GM12864 (cell line): ENCODE measurements at regions not wholly inside any gene's neighbourhood (a gene's known extent, or its start where the extent isn't known, plus 50 kb on each side); places are given as distances from the start of the nearest gene placed in this dataset.
"Not testable (repeated sequence)": the region's sequence is repeated elsewhere in the genome, so short reads cannot be mapped to it uniquely, and the experiment has no call there.

Experiments used
- DNase-seq: peaks from one replicate; pipeline ENCODE4 v3.0.0-alpha.2; 2011; ENCODE audit warnings: low read depth
- H3K4me3 ChIP-seq: 2 replicates; pipeline ENCODE4 v1.5.1; 2011; ENCODE audit warnings: mild to moderate bottlenecking, low read depth, low read length, control low read depth
- TF ChIP-seq, protein P1 (sequence below): IDR thresholded peaks from 2 replicates; pipeline ENCODE4 v1.5.1; 2011; ENCODE audit warnings: low read depth, mild to moderate bottlenecking, moderate library complexity, low read length, control low read depth, inconsistent platforms; ENCODE audit errors: missing control alignments

GRCh38 chr12:126027825-126028224, 962.6 kb downstream of the AACS start:
- TF ChIP-seq, protein P1, sequence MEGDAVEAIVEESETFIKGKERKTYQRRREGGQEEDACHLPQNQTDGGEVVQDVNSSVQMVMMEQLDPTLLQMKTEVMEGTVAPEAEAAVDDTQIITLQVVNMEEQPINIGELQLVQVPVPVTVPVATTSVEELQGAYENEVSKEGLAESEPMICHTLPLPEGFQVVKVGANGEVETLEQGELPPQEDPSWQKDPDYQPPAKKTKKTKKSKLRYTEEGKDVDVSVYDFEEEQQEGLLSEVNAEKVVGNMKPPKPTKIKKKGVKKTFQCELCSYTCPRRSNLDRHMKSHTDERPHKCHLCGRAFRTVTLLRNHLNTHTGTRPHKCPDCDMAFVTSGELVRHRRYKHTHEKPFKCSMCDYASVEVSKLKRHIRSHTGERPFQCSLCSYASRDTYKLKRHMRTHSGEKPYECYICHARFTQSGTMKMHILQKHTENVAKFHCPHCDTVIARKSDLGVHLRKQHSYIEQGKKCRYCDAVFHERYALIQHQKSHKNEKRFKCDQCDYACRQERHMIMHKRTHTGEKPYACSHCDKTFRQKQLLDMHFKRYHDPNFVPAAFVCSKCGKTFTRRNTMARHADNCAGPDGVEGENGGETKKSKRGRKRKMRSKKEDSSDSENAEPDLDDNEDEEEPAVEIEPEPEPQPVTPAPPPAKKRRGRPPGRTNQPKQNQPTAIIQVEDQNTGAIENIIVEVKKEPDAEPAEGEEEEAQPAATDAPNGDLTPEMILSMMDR = no peak
- no peak for DNase-seq
- no peak overlapping the region for H3K4me3 ChIP-seq

- no peak overlapping the region for H3K4me3 ChIP-seq
- TF ChIP-seq, protein P1 = no peak
- no peak for DNase-seq
Observed at GRCh38 chr12:126030573-126030972, 965.3 kb downstream of the AACS start.

- no peak overlapping the region for H3K4me3 ChIP-seq
- no peak for DNase-seq
- TF ChIP-seq, protein P1 = no peak
Observed at GRCh38 chr12:126033751-126034150, 968.5 kb downstream of the AACS start.

DNA sequence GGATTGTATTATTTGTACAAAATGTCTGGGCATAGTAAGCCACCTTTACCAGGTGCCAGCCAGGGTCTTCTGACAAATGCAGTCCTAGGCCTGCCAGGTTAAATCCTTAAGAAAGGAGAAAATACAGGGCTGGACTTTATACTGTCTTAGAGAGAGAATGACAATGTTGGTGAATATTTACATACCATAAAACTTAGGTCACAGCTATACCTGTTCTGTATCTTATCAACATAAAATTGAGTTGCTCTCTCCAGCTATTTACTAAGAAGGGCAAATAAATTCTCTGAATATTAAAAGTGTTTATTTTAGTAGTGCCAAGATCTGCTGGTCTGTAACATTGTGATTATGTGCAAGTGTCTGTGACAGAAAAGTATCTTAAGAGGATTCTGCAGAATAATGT, 971.1 kb downstream of the AACS start:
- TF ChIP-seq, protein P1 = no peak

DNA sequence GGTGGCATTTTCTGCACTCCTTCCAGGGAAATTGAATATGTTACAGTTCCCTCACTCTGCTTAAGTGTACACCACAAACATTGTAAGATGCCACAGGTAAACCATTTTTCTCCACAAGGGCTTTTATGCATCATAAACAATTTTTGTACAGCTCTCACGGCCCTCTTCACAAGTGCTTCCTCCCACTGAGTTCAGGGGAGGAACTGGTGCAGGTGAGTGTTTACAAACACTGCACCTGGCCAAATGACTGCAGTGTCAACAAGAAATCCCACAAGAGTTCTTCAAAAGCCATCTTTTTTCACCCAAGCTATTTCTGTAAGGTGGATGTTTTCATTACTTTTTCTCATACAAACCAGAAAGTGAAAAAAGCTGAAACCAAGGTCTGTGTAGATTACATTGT, 973.2 kb downstream of the AACS start:
- DNase-seq = no peak
- no peak overlapping the region for H3K4me3 ChIP-seq
- TF ChIP-seq, protein P1 = no peak

More for the DNA sequence above, 971.1 kb downstream of the AACS start:
- H3K4me3 ChIP-seq = no peak overlapping the region
- DNase-seq = no peak

DNA sequence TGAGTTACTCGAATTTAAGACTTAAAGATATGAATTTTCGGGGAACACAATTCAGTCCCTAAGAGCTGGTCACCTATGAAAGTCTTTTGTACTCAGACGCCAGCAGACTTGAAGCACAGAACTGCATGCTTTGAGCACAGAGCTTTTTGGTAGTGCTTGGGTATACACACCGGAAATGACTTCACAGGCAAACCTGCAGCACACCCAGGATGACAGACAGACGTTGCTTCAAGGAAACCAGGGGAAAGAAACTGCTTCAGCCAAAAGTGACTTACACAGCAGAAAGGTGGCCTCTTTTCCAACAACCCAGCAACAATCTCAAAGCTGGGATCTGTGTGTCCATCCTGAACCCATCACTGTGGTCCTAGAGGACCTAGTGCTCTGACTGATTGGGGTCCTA, 975.1 kb downstream of the AACS start:
- DNase-seq = no peak
- H3K4me3 ChIP-seq = no peak overlapping the region
- TF ChIP-seq, protein P1 = no peak

GRCh38 chr12:126042286-126042685, 977.1 kb downstream of the AACS start:
- no peak overlapping the region for H3K4me3 ChIP-seq
- DNase-seq = no peak
- TF ChIP-seq, protein P1 = no peak

DNA sequence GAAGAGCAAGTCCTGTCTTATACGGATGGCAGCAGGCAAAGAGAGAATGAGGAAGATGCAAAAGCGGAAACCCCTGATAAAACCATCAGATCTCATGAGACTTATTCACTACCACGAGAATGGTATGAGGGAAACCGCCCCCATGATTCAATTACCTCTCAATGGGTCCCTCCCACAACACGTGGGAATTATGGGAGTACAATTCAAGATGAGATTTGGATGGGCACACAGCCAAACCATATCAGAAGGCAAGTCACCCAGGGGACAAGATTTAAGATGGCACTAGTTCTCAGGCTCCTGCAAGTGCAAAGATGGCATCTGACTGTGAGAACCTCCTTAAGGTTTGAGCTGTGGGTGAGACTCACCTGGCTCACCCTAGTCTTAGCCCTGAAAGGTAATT, 984.3 kb downstream of the AACS start:
- not testable (repeated sequence) for H3K4me3 ChIP-seq, DNase-seq
